Chondrocyte (in vitro differentiated cells): ENCODE measurements at regions not wholly inside any gene's neighbourhood (a gene's known extent, or its start where the extent isn't known, plus 50 kb on each side); places are given as distances from the start of the nearest gene placed in this dataset.

ENCODE experiments used
- DNase-seq: peaks from one replicate; pipeline ENCODE4 v3.0.0; 2021; ENCODE audit warnings: mixed read lengths, low spot score
- H3K27ac Mint-ChIP-seq: one replicate; pipeline ENCODE4 v1.8.0; 2021; ENCODE audit warnings: mild to moderate bottlenecking, moderate library complexity, mixed read lengths; ENCODE audit not compliant: unreplicated experiment
- H3K27me3 Mint-ChIP-seq: 2 replicates; pipeline ENCODE4 v1.8.0; 2021; ENCODE audit warnings: low read depth, mixed read lengths
- H3K36me3 Mint-ChIP-seq: 2 replicates; pipeline ENCODE4 v1.8.0; 2021; ENCODE audit warnings: low read depth, mixed read lengths
- H3K4me1 Mint-ChIP-seq: 2 replicates; pipeline ENCODE4 v1.8.0; 2021; ENCODE audit warnings: low read depth, mild to moderate bottlenecking, mixed read lengths
- H3K4me3 Mint-ChIP-seq: one replicate; pipeline ENCODE4 v1.8.0; 2021; ENCODE audit warnings: mild to moderate bottlenecking, moderate library complexity, mixed read lengths; ENCODE audit not compliant: unreplicated experiment
- H3K9me3 Mint-ChIP-seq: 2 replicates; pipeline ENCODE4 v1.8.0; 2021; ENCODE audit warnings: low read depth, mixed read lengths
- TF ChIP-seq, protein P1 (sequence below): fragments of 200-600 bp; sonication (generic); IDR thresholded peaks from 2 replicates; pipeline ENCODE4 v1.5.0; 2021; ENCODE audit warnings: antibody characterized with exemption, mild to moderate bottlenecking, moderate library complexity

DNA sequence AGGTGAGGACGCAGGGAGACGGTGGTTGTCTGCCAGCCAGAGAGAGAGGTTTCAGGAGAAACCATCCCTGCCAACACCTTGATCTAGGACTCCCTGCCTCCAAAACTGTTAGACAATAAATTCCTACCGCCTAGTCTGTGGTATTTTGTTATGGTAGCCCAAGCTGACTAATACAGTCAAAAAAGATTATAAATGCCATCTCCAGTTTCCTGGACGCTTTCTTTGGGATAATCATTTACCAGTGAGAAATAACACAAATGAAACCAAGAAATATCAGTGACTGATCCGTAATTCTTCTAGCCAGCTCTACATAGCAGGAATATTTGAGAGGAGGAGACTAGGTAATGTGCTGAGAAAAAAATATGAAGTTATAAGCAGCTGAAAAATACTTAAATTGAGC lies 707.8 kb upstream of the LMCD1 start:
- H3K4me1 Mint-ChIP-seq, result no peaks in the 10 kb centered on the region
- DNase-seq, result no peak
- TF ChIP-seq, protein P1, sequence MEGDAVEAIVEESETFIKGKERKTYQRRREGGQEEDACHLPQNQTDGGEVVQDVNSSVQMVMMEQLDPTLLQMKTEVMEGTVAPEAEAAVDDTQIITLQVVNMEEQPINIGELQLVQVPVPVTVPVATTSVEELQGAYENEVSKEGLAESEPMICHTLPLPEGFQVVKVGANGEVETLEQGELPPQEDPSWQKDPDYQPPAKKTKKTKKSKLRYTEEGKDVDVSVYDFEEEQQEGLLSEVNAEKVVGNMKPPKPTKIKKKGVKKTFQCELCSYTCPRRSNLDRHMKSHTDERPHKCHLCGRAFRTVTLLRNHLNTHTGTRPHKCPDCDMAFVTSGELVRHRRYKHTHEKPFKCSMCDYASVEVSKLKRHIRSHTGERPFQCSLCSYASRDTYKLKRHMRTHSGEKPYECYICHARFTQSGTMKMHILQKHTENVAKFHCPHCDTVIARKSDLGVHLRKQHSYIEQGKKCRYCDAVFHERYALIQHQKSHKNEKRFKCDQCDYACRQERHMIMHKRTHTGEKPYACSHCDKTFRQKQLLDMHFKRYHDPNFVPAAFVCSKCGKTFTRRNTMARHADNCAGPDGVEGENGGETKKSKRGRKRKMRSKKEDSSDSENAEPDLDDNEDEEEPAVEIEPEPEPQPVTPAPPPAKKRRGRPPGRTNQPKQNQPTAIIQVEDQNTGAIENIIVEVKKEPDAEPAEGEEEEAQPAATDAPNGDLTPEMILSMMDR, result no peak
- no peak overlapping the region for H3K4me3 Mint-ChIP-seq
- no peaks in the 10 kb centered on the region for H3K9me3 Mint-ChIP-seq
- peaks cover 6% of the 10 kb centered on the region for H3K27me3 Mint-ChIP-seq
- no peak overlapping the region for H3K27ac Mint-ChIP-seq
- H3K36me3 Mint-ChIP-seq, result no peaks in the 10 kb centered on the region

DNA sequence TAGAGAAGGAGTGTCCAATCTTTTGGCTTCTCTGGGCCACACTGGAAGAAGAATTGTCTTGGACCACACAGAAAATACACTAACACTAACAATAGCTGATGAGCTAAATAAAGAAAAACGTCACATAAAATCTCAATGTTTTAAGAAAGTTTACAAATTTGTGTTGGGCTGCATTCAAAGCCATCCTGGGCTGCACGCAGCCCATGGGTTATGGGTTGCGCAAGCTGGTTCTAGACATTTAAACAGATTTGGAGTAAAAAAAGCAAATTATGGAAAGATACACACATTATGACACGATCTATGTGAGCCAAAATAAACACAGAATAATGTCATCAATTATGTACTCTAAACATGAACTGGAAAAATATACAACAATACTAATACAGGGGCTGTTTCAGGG lies 703.3 kb upstream of the LMCD1 start:
- no peaks in the 10 kb centered on the region for H3K9me3 Mint-ChIP-seq
- no peaks in the 10 kb centered on the region for H3K4me1 Mint-ChIP-seq
- H3K36me3 Mint-ChIP-seq, result no peaks in the 10 kb centered on the region
- TF ChIP-seq, protein P1, result no peak
- H3K27me3 Mint-ChIP-seq, result peaks cover 18% of the 10 kb centered on the region
- DNase-seq, result no peak
- H3K4me3 Mint-ChIP-seq, result no peak overlapping the region
- no peak overlapping the region for H3K27ac Mint-ChIP-seq

DNA sequence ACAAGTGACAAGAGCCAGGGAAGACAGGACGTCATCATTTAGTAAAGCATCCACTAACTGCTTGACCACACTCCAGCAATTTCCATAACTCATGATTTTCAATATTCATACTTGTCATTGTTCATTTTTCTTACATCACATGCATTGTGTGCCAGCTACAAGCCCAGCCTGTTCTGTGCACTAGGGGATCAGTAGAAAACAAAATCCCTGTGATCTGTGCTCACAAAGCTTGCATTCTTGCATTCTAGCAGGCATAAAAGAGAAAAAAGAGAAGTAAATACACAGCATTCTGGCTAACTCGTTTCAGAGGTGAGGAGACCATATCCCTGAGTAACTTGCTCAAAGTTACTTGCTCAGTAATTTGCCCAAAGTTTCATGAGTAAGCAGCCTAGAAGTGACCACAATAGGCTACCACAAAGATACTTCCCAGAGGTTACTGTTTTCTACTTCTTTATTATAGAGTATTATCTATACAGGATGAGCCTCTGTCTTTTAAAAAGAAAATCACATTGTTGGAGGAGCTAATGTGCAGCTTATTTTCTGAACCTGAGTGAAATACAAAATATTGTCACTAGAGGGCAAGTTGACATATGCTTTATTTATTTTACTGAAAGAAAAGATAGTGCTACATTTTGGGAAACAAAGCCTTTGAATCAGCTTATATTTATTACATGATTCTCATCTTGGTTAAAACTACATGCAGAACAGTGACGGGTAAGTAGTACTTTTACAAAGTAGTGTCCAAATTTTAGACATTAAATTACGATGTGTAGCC lies 701.4 kb upstream of the LMCD1 start:
- no peak for DNase-seq
- Mint-ChIP-seq H3K9me3 (no peaks in the 10 kb centered on the region), H3K4me3 (no peak overlapping the region), H3K36me3 (no peaks in the 10 kb centered on the region), H3K27me3 (peaks cover 23% of the 10 kb centered on the region), H3K4me1 (no peaks in the 10 kb centered on the region), H3K27ac (no peak overlapping the region)
- TF ChIP-seq, protein P1, result peak; percentile 75

DNA sequence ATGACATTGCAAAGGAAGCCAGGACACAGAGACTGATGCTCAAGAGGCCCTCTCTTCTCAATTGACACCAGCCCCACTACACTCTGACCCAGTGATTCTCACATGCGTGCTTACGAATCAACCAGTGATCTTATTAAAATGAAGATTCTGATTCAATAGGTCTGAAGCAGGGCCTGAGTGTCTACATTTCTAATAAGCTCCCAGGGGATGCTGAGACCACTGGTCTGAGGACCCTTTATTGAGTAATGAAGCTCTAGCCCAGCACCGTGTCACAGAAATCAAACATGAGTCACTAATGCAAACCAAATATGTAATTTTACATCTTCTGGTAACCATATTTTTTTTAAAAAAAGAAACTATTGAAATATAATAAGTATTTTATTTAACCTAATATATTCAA lies 689.1 kb upstream of the LMCD1 start:
- no peaks in the 10 kb centered on the region for H3K4me1 Mint-ChIP-seq
- peaks cover 2% of the 10 kb centered on the region for H3K9me3 Mint-ChIP-seq
- TF ChIP-seq, protein P1, result no peak
- H3K27ac Mint-ChIP-seq, result no peak overlapping the region
- no peak for DNase-seq
- H3K27me3 Mint-ChIP-seq, result peaks cover 3% of the 10 kb centered on the region
- no peak overlapping the region for H3K4me3 Mint-ChIP-seq
- no peaks in the 10 kb centered on the region for H3K36me3 Mint-ChIP-seq

DNA sequence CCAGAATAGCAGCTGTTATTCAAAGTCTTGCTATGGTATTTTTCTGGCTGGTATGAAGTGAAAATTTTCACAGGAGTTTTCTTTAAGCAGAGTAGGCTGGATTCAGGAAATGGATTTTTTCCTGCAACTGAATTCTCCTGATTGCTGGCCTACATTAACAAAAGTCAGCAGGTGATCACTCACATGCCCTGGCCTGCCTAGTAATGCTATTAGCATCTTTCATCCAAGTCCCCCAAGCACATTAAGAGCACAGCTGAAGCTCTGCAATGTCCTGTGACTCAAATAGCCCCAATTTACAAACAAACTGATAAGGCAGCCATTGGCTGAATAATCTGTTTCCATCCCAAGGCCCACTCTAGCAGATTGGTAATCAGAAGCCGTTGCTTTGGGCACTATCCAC lies 688.3 kb upstream of the LMCD1 start:
- peaks cover 2% of the 10 kb centered on the region for H3K9me3 Mint-ChIP-seq
- no peaks in the 10 kb centered on the region for H3K4me1 Mint-ChIP-seq
- no peak overlapping the region for H3K27ac Mint-ChIP-seq
- no peaks in the 10 kb centered on the region for H3K36me3 Mint-ChIP-seq
- H3K4me3 Mint-ChIP-seq, result no peak overlapping the region
- no peak for DNase-seq
- H3K27me3 Mint-ChIP-seq, result peaks cover 5% of the 10 kb centered on the region
- TF ChIP-seq, protein P1, result no peak
